ENCODE measurements at regions not wholly inside any gene's neighbourhood (a gene's known extent, or its start where the extent isn't known, plus 50 kb on each side); places are given as distances from the start of the nearest gene placed in this dataset.
"Not testable (repeated sequence)": the region's sequence is repeated elsewhere in the genome, so short reads cannot be mapped to it uniquely, and the experiment has no call there.

DNA sequence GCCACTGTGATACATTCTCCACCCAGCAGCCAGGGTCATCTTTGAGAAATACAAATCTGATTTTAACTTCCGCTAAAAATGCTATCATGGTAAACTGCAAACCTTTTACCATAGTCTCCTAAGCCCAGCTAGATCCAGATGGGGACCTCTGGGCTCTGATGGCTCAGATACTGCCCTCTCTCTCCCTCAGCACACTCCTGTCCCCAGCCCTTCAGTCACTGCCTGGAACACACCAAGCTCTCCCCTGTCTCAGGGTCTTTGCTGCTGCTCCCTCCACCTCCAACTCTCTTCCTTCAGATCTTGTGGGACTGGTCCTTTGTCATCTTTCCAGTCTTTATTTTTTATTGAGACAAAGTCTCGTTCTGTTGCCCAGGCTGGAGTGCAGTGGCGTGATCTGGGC is 65.1 kb downstream of the SPRY4 start:
- Histone ChIP-seq H3K27ac (no peak overlapping the region), H3K4me3 (no peak overlapping the region), H3K4me1 (replicated peaks in 1 of 2) (no peaks in the 10 kb centered on the region)
- no peak for ATAC-seq (replicated peaks in 6 of 8)
- in situ Hi-C loops (cut with MboI; ENCODE audit: low pct_unique_long_range_greater_than_20kb in 2 of 9, low sequenced_read_pairs in 9 of 9, unreplicated experiment in 9 of 9): no loop called here
- 67 to 100% (median 90%) methylated on average over 1 to 3 of the region's 3 CpGs; no CpG with 5 or more reads in 3 of the 10 experiments for WGBS, 10 experiments

DNA sequence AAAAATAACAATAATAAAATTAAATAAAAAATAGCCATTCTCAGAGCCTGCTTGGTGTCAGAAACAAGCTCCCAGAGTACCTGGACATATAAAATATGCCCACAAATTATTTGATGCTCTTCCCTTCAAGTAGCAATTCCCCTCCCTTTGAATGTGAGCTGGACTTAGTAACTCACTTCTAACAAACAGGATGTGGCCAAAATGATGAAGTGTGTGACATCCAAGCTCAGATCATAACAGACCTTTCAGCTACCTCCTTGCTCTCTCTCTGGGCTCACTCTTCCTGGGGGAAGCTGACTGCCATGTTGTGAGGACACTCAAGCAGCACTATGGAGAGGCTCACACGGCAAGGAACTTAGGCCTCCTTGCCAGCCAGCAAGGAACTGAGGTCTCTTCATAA is 69.0 kb downstream of the SPRY4 start:
- WGBS, 10 experiments: 80 to 100% (median 83%) methylated on average over 1 of the region's 1 CpG; no CpG with 5 or more reads in 7 of the 10 experiments
- ATAC-seq (replicated peaks in 6 of 8): no peak
- H3K4me1 ChIP-seq (replicated peaks in 1 of 2): no peaks in the 10 kb centered on the region
- in situ Hi-C loops (cut with MboI; ENCODE audit: low pct_unique_long_range_greater_than_20kb in 2 of 9, low sequenced_read_pairs in 9 of 9, unreplicated experiment in 9 of 9): no loop called here
- H3K27ac ChIP-seq: no peak overlapping the region
- H3K4me3 ChIP-seq: no peak overlapping the region

DNA sequence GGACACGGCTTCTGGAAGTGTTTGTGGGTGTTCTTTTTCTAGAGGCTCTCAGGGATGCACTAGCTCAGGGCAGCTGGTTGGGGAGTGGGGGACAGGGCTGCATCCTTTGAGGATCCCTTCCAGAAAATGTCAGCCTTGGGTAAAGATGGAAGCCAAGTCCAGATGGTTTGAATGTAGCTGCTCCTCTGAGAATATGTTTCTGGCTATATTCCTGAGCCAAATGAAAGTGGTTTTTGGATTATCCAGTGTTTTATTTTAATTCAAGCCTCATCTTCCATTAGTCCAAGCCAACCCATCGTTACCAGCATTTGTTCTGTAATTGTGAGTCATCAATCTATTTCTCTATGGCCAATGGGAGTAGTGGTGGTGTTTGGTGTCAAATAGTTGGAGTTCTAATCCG is 70.4 kb downstream of the SPRY4 start:
- H3K27ac ChIP-seq: no peak overlapping the region
- in situ Hi-C loops (cut with MboI; ENCODE audit: low pct_unique_long_range_greater_than_20kb in 2 of 9, low sequenced_read_pairs in 9 of 9, unreplicated experiment in 9 of 9): no loop called here
- no peak for ATAC-seq (replicated peaks in 6 of 8)
- H3K4me3 ChIP-seq: no peak overlapping the region
- no peaks in the 10 kb centered on the region for H3K4me1 ChIP-seq (replicated peaks in 1 of 2)
- 10 to 94% (median 52%) methylated on average over 1 to 3 of the region's 3 CpGs; no CpG with 5 or more reads in 2 of the 10 experiments for WGBS, 10 experiments

DNA sequence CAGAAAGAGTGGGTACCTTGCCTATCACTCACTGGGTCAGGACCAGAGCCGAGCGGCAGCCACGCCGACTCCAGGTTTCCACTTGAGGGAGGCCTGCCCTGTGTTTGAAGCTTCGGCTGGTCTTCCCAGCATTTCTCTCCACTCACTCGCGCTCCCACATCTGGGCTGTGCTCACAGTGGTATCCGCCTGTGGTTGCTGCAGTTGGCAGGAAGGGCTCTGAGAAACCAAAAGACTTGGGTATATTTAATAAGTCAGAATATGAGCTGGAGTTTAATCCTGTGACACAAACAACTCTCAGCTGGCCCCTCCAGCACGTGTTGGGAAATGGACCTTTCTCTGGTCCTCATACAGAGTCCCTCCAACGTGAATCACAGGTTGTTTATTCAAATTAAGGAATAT is 70.9 kb downstream of the SPRY4 start:
- H3K4me1 ChIP-seq (replicated peaks in 1 of 2): peaks cover 0 to 4% of the 10 kb centered on the region in 2 donors
- no peak overlapping the region for H3K4me3 ChIP-seq
- no peak overlapping the region for H3K27ac ChIP-seq
- WGBS, 10 experiments: 0 to 100% (median 69%) methylated on average over 1 to 9 of the region's 10 CpGs; no CpG with 5 or more reads in 2 of the 10 experiments
- in situ Hi-C loops (cut with MboI; ENCODE audit: low pct_unique_long_range_greater_than_20kb in 2 of 9, low sequenced_read_pairs in 9 of 9, unreplicated experiment in 9 of 9): no loop called here
- peak in 3 of 8 experiments; percentile 38 to 50 (median 47) for ATAC-seq (replicated peaks in 6 of 8)

DNA sequence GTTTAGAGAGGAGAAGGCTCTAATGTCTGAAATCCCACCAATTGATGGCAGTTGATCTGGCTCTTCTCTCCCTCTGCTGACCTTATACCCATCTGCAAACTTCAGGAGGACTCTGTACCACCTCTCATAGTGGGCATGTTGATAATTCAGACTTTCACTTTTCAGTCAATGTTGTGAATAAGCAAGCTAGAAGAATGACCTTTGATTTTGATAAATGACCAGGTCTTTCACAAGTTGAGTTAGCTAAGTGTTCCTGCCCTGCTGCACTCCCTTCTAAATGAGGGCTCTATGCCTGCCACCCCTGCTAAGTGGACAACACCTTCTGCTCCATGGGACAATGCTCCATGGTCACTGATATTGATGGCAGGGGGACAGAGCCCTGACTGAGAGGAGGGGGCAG is 74.7 kb downstream of the SPRY4 start:
- Histone ChIP-seq H3K27ac (no peak overlapping the region), H3K4me1 (replicated peaks in 1 of 2) (peaks cover 0 to 5% of the 10 kb centered on the region in 2 donors), H3K4me3 (no peak overlapping the region)
- no peak for ATAC-seq (replicated peaks in 6 of 8)
- in situ Hi-C loops (cut with MboI; ENCODE audit: low pct_unique_long_range_greater_than_20kb in 2 of 9, low sequenced_read_pairs in 9 of 9, unreplicated experiment in 9 of 9): no loop called here

DNA sequence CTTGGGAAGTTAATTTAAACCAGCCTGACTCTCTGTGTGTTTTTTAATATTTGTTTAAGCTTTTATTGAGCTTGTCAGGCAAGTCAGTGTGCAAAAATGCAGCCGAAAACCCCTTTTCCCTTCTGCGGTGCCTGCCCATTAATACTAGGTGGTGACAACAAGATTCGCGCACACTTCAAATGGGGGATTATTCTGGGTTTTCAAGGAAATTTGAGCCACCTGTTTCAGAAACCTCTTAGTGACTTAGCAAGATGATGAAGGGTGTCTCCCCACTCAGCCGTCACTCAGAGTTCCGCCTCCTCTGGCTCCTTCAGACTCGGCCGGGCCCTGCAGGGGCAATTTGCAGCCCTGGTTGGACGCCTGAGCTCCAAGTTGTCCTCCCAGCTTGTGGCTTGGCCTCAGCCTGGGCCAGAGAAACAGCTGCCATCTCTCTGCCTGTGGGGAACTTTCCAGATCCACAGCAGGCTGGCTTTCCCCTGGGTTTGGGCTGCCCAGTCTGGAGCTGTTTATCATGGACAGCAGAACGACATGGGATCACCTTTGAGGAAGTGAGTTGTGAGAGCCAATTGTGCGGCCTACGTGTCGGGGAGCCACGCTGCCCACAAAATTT is 75.9 kb downstream of the SPRY4 start:
- 23 to 78% (median 62%) methylated on average over 2 to 14 of the region's 14 CpGs; no CpG with 5 or more reads in 2 of the 10 experiments for WGBS, 10 experiments
- Histone ChIP-seq H3K4me3 (no peak overlapping the region), H3K27ac (no peak overlapping the region), H3K4me1 (replicated peaks in 1 of 2) (peaks cover 0 to 5% of the 10 kb centered on the region in 2 donors)
- peak in 4 of 8 experiments; percentile 35 to 93 (median 74) for ATAC-seq (replicated peaks in 6 of 8)
- in situ Hi-C loops (cut with MboI; ENCODE audit: low pct_unique_long_range_greater_than_20kb in 2 of 9, low sequenced_read_pairs in 9 of 9, unreplicated experiment in 9 of 9): no loop called here

DNA sequence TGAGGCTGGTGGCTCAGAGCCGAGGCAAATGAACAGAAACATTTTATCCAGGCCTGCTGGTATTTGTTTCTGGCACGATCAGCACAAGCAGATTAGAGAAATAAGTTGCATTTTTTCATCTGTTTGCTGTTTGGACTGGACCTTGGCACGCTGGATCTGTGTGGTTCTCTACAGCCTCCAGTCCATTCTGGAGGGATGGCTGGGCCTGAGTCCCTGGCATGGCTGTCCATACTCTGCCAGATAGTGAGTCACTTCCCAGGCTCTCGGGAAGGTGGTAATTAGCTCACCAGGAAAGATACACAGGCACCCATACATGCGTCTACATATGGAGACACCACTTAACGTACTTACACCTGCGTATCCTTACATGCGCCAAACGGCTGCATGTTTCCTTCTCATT is 78.6 kb downstream of the SPRY4 start:
- WGBS, 10 experiments: 20 to 93% (median 63%) methylated on average over 1 to 9 of the region's 9 CpGs; no CpG with 5 or more reads in 4 of the 10 experiments
- no peak for ATAC-seq (replicated peaks in 6 of 8)
- Histone ChIP-seq H3K4me3 (no peak overlapping the region), H3K4me1 (replicated peaks in 1 of 2) (peaks cover 0 to 5% of the 10 kb centered on the region in 2 donors), H3K27ac (no peak overlapping the region)
- in situ Hi-C loops (cut with MboI; ENCODE audit: low pct_unique_long_range_greater_than_20kb in 2 of 9, low sequenced_read_pairs in 9 of 9, unreplicated experiment in 9 of 9): no loop called here

DNA sequence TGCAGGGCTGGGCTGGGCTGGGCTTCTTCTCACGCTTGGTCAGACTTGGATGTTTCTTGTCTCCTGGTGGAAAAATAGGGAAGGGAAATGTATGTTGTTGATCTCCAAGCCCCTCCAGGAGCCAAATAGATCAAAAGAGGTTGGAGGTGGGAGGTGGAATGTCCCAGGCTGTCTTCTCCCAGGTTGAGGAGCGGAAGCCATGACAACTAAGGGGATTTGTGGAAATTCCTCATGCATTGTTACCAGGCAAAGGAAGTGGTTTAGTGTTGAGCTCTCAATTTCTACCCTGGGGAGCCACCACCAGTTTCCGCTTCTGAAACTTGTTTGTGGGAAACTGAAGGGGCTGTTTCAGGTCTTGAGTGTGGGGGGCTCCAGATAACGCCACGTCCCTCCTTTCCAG is 79.0 kb downstream of the SPRY4 start:
- Histone ChIP-seq H3K4me3 (no peak overlapping the region), H3K27ac (no peak overlapping the region), H3K4me1 (replicated peaks in 1 of 2) (peaks cover 0 to 5% of the 10 kb centered on the region in 2 donors)
- in situ Hi-C loops (cut with MboI; ENCODE audit: low pct_unique_long_range_greater_than_20kb in 2 of 9, low sequenced_read_pairs in 9 of 9, unreplicated experiment in 9 of 9): no loop called here
- WGBS, 10 experiments: 44 to 100% (median 80%) methylated on average over 1 to 3 of the region's 5 CpGs; no CpG with 5 or more reads in 3 of the 10 experiments
- no peak for ATAC-seq (replicated peaks in 6 of 8)

DNA sequence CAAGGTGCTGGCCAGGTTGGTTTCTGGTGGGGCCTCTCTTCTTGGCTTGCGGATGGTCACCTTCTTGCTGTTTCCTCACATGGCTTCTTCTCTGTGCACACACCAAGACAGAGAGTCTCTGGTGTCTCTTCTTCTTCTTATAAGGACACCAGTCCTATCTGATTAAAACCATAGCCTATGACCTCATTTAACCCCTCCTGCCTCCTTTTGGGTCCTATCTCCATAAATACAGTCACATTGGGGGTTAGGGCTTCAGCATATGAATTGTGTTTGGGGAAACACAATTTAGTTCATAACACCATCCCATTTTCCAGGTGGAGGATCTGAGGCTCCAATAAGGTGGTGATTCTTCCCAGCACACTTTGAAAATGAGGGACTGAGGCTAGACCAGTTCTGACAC is 80.4 kb downstream of the SPRY4 start:
- Histone ChIP-seq H3K4me1 (replicated peaks in 1 of 2) (peaks cover 0 to 5% of the 10 kb centered on the region in 2 donors), H3K27ac (no peak overlapping the region), H3K4me3 (no peak overlapping the region)
- no peak for ATAC-seq (replicated peaks in 6 of 8)
- in situ Hi-C loops (cut with MboI; ENCODE audit: low pct_unique_long_range_greater_than_20kb in 2 of 9, low sequenced_read_pairs in 9 of 9, unreplicated experiment in 9 of 9): no loop called here
- WGBS, 10 experiments: 89 to 100% (median 100%) methylated on average over 1 of the region's 1 CpG; no CpG with 5 or more reads in 7 of the 10 experiments

DNA sequence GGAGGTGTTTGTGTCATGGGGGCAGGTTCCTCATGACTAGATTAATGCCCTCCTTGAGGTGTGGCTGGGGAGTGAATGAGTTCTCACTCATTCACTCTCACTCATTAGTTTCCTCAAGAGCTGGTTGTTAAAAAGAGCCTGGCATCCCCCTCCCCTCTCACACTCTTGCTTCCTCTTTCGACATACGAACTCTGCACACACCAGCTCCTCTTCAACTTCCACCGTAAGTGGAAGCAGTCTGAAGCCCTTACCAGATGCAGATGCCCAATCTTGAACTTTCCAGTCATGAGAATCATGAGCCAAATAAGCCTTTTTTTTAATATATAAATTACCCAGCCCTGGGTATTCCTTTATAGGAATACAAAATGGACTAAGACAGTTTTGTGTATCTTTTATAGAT is 82.5 kb downstream of the SPRY4 start:
- 78 to 100% (median 84%) methylated on average over 1 to 3 of the region's 3 CpGs; no CpG with 5 or more reads in 2 of the 10 experiments for WGBS, 10 experiments
- Histone ChIP-seq H3K27ac (no peak overlapping the region), H3K4me1 (replicated peaks in 1 of 2) (no peaks in the 10 kb centered on the region), H3K4me3 (no peak overlapping the region)
- in situ Hi-C loops (cut with MboI; ENCODE audit: low pct_unique_long_range_greater_than_20kb in 2 of 9, low sequenced_read_pairs in 9 of 9, unreplicated experiment in 9 of 9): no loop called here
- no peak for ATAC-seq (replicated peaks in 6 of 8)

DNA sequence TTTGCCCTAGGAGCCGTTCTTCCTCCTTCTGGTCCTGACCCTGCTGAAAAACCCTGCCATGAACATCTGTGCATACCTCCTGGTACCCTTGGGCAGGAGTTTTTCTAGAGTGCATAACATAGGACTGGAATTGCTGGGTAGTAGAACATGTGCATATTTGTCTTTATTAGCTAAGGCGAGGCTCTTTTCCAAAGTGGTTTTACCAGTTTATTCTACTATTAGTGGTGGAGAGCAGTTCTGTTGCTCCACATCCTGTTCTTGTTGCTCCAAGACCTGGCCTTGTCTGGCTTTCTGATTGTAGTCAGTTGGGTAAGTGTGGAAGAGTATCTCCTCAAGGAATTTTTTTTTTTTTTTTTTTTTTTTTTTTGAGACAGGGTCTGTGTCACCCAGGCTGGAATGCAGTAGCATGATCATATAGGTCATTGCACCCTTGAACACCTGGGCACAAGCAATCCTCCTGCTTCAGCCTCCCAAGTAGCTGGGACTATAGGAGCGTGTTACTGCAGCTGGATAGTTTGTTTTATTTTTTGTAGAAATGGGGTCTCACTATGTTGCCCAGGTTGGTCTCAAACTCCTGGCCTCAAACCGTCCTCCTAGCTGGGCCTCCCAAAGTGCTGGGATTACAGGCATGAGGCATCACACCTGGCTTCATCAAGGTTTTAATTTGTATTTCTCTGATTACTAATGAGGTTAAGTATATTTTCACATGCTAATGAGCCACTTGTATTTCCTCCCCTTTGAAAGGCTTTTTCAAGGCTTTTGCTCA is 85.2 kb downstream of the SPRY4 start:
- Histone ChIP-seq H3K4me3 (no peak overlapping the region), H3K27ac (no peak overlapping the region), H3K4me1 (replicated peaks in 1 of 2) (peaks cover 16 to 17% of the 10 kb centered on the region in 2 donors)
- in situ Hi-C loops (cut with MboI; ENCODE audit: low pct_unique_long_range_greater_than_20kb in 2 of 9, low sequenced_read_pairs in 9 of 9, unreplicated experiment in 9 of 9): no loop called here
- 33 to 100% (median 87%) methylated on average over 1 to 3 of the region's 4 CpGs; no CpG with 5 or more reads in 1 of the 10 experiments for WGBS, 10 experiments
- peak in 2 of 8 experiments; percentile 22 to 30 for ATAC-seq (replicated peaks in 6 of 8)

DNA sequence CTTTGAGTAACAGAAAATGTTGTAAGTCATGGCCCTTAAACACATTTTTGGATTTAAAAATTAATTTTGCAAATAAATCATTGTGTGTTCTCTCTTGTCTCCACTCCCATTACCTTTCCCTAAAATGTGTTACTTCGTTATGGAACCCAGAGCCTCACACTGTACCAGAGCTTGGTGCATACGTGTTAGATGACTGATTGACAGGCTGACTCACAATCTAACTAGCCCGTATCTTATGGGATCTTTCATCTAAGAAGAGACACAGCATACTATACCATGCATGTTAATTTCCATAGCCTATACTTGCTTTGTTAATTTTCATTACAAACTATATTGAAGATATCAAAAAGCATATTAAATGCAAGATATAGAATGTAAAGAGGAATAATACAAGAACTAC is 87.1 kb downstream of the SPRY4 start:
- Histone ChIP-seq H3K27ac (no peak overlapping the region), H3K4me1 (replicated peaks in 1 of 2) (peaks cover 21 to 22% of the 10 kb centered on the region in 2 donors), H3K4me3 (no peak overlapping the region)
- 69 to 100% (median 93%) methylated on average over 2 to 3 of the region's 3 CpGs; no CpG with 5 or more reads in 4 of the 10 experiments for WGBS, 10 experiments
- in situ Hi-C loops (cut with MboI; ENCODE audit: low pct_unique_long_range_greater_than_20kb in 2 of 9, low sequenced_read_pairs in 9 of 9, unreplicated experiment in 9 of 9): no loop called here
- no peak for ATAC-seq (replicated peaks in 6 of 8)

DNA sequence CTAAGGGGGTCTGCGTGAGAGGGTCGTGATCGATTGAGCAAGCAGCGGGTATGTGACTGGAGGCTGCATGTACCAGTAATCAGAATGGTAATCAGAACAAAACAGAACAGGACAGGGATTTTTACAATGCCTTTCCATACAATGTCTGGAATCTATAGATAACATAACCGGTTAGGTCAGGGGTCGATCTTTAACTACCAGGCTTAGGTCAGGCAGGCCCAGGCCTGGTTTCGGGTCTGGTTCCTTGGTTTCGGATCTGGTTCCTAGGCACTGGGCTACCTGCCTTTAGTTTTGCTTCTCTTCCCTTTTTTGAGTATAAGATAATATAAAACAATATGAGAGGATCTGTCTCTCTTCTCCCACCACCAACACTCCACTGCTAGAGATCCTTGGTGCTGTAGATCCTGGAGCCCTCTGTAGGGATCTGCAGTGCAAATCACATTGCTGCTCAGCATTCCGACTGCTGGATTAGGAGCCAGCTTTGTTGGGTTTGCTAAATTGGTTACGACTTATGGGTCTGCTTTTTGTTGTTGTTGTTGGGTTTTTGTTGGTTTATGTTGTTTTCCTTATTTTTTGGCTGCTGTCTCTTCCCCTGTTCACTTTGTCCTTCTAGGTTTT is 88.0 kb downstream of the SPRY4 start:
- ATAC-seq (replicated peaks in 6 of 8); H3K27ac ChIP-seq; H3K4me3 ChIP-seq; in situ Hi-C loops (cut with MboI; ENCODE audit: low pct_unique_long_range_greater_than_20kb in 2 of 9, low sequenced_read_pairs in 9 of 9, unreplicated experiment in 9 of 9): not testable (repeated sequence)
- WGBS, 10 experiments: 83 to 100% (median 95%) methylated on average over 1 to 4 of the region's 10 CpGs; no CpG with 5 or more reads in 2 of the 10 experiments
- peaks cover 21 to 22% of the 10 kb centered on the region in 2 donors for H3K4me1 ChIP-seq (replicated peaks in 1 of 2)
